ENCODE measurements at regions not wholly inside any gene's neighbourhood (a gene's known extent, or its start where the extent isn't known, plus 50 kb on each side); places are given as distances from the start of the nearest gene placed in this dataset.
A peak's percentile ranks its signal among the peaks of the same experiment; 100 is the strongest.
"Not testable (repeated sequence)": the region's sequence is repeated elsewhere in the genome, so short reads cannot be mapped to it uniquely, and the experiment has no call there.

DNA sequence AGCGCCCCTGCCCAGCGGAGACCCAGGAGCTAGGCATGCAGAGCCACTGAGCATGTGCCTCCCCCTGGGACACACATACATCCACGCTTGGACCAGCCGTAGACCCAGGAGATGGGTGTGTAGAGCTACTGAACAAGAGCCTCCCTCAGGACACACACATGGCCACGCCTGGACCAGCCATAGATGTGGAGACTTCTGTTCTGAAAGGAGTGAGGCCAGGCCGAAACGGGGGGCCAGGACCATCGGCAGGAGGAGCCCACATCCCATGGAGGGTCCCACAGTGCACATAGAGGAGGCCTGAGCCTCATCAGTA lies 340.4 kb downstream of the TCERG1L start:
- 88% methylated on average over 8 of the region's 8 CpGs for WGBS, 2 donors
- H3K4me1 ChIP-seq, result no peaks in the 10 kb centered on the region
- no peak for DNase-seq
- no peak overlapping the region for H3K27ac ChIP-seq
- no peaks in the 10 kb centered on the region for H3K36me3 ChIP-seq
- peaks cover 0 to 15% (median 7%) of the 10 kb centered on the region in 7 donors for H3K27me3 ChIP-seq
- TF ChIP-seq, protein P1, sequence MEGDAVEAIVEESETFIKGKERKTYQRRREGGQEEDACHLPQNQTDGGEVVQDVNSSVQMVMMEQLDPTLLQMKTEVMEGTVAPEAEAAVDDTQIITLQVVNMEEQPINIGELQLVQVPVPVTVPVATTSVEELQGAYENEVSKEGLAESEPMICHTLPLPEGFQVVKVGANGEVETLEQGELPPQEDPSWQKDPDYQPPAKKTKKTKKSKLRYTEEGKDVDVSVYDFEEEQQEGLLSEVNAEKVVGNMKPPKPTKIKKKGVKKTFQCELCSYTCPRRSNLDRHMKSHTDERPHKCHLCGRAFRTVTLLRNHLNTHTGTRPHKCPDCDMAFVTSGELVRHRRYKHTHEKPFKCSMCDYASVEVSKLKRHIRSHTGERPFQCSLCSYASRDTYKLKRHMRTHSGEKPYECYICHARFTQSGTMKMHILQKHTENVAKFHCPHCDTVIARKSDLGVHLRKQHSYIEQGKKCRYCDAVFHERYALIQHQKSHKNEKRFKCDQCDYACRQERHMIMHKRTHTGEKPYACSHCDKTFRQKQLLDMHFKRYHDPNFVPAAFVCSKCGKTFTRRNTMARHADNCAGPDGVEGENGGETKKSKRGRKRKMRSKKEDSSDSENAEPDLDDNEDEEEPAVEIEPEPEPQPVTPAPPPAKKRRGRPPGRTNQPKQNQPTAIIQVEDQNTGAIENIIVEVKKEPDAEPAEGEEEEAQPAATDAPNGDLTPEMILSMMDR (IDR thresholded peaks at IDR 0.05), result no peak
- H3K9me3 ChIP-seq, result no peaks in the 10 kb centered on the region
- intact Hi-C loops (cut with DNase I), result no loop called here
- no peak overlapping the region for H3K4me3 ChIP-seq
- peak in 1 of 8 donors; percentile 25 for ATAC-seq

DNA sequence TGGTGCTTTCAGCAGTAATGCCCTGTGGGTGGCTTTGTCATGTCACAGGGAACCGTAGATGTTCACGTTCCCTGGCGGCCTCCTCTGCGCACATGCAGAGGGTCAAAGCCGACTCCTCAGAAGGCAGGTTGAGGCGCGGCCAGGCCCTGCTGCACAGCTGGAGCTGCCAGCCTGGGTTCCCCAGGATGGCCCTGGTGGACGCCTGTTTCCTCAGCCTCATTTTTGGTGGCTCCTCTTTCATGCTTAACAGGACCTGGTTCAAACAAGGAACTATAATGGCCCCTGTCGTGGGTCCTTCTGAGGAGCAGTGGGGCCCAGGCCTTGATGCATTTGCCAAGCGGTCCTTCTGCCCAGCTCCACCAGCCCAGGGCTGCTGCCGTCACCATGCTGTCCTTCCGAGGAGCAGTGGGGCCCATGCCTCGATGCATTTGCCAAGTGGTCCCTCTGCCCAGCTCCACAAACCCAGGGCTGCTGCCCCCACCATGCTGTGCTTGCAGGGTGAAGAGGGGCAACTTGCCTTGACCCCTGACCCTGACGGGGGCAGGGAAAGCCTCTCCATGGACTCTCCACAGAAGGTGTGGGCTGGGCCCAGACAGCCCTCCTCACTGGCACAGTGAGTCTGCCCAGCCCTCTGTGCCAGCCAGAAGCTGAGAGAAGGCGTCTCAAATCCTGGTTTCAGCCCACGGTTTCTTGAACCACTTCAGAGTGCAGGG lies 338.2 kb downstream of the TCERG1L start:
- WGBS, 2 donors, result 85 to 91% methylated on average over 16 of the region's 16 CpGs
- Histone ChIP-seq H3K4me3 (no peak overlapping the region), H3K27ac (no peak overlapping the region), H3K9me3 (peaks cover 0 to 7% (median 0%) of the 10 kb centered on the region in 11 donors), H3K36me3 (no peaks in the 10 kb centered on the region), H3K4me1 (no peaks in the 10 kb centered on the region), H3K27me3 (peaks cover 0 to 15% (median 7%) of the 10 kb centered on the region in 7 donors)
- ATAC-seq (no peak), DNase-seq (no peak)
- intact Hi-C loops (cut with DNase I), result no loop called here
- TF ChIP-seq, protein P1 (IDR thresholded peaks at IDR 0.05), result no peak

DNA sequence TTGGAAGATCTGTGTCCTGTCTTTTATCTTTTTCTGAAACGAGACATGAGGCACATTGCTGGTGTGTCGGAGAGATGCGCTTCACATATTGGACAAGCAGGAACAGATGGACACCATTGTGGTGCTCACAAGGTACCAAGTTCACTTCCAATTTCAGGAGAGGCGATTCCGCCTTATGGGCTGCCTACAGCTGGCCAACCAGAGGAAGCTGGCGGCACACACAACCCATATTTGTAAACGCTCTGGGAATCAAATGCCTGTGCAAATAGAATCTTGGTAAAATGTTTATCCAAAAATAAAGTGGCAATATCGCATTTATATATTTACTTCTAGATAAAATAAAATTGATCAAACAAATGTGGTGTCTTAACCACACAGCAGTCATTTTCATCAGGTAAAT lies 337.4 kb downstream of the TCERG1L start:
- DNase-seq (no peak), ATAC-seq (no peak)
- Histone ChIP-seq H3K9me3 (peaks cover 0 to 7% (median 0%) of the 10 kb centered on the region in 11 donors), H3K27ac (no peak overlapping the region), H3K4me3 (no peak overlapping the region), H3K4me1 (no peaks in the 10 kb centered on the region), H3K36me3 (no peaks in the 10 kb centered on the region), H3K27me3 (peaks cover 0 to 13% (median 5%) of the 10 kb centered on the region in 7 donors)
- 86 to 88% methylated on average over 8 of the region's 8 CpGs for whole genome bisulfite sequencing, 2 donors
- intact Hi-C loops (cut with DNase I), result no loop called here
- TF ChIP-seq, protein P1 (IDR thresholded peaks at IDR 0.05), result no peak

DNA sequence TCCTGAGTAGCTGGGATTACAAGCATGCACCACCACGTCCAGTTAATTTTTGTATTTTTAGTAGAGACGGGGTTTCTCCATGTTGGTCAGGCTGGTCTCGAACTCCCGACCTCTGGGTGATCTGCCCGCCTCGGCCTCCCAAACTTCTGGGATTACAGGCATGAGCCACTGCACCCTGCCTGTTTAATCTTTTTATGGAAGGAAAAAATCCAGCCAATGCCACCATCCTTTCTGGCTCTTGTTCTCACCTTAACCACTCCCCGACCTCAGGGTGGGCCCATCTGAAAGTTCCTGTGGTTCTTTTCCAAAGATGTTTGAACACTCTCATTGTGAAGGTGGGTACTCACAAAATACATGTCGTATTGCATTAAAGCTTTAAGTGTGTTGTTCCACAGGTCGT lies 336.2 kb downstream of the TCERG1L start:
- H3K4me1 ChIP-seq; H3K27ac ChIP-seq; H3K9me3 ChIP-seq; ATAC-seq; DNase-seq; intact Hi-C loops (cut with DNase I); H3K4me3 ChIP-seq; H3K27me3 ChIP-seq; H3K36me3 ChIP-seq: not testable (repeated sequence)
- 81 to 82% methylated on average over 9 of the region's 9 CpGs for WGBS, 2 donors

DNA sequence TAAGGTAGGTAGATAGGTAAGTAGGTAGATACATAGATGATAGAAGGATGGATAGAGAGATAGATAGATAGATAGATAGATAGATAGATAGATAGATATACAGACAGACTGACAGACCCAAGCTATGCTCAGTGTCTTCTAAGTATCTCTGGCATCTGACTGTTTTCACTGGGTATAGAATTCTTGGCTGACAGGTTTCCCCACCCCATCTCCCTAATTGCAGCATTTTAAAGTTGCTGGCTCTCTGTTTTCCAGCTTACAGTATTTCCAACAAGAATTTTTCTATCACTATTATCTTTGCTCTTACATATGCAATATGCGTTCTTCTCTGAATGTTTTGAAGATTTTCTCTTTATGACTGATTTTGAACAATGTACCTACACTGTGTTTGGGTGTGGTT lies 328.7 kb downstream of the TCERG1L start:
- intact Hi-C loops (cut with DNase I), result no loop called here
- no peak overlapping the region for H3K4me3 ChIP-seq
- H3K27ac ChIP-seq, result no peak overlapping the region
- DNase-seq, result no peak
- H3K9me3 ChIP-seq, result peaks cover 0 to 15% (median 0%) of the 10 kb centered on the region in 11 donors
- ATAC-seq, result no peak
- TF ChIP-seq, protein P1 (IDR thresholded peaks at IDR 0.05), result no peak
- H3K36me3 ChIP-seq, result no peaks in the 10 kb centered on the region
- H3K4me1 ChIP-seq, result no peaks in the 10 kb centered on the region
- peaks cover 0 to 11% (median 0%) of the 10 kb centered on the region in 7 donors for H3K27me3 ChIP-seq
- 48 to 97% methylated on average over 1 of the region's 1 CpG for WGBS, 2 donors
